IMR-90 (cell line): ENCODE measurements at regions not wholly inside any gene's neighbourhood (a gene's known extent, or its start where the extent isn't known, plus 50 kb on each side); places are given as distances from the start of the nearest gene placed in this dataset.

ENCODE experiments used
- ATAC-seq: fragments of 200-7000 bp; cut with Tn5 transposase; 2 replicates; pipeline ENCODE4 v1.9.1; 2020; ENCODE audit warnings: low read depth, mild to moderate bottlenecking, moderate library complexity
- BruUV-seq: library from RNA; stranded (reverse); fragments of 400-500 nt; replicated peaks from 2 replicates; lab custom pipeline; 2021; lab: Mats Ljungman, UMichigan
- CTCF ChIA-PET: fragments of 300-600 bp; formaldehyde crosslinking; extraction: SDS; loops from one replicate; lab custom pipeline; 2021; ENCODE audit warnings: antibody characterized with exemption; lab: Yijun Ruan, JAX
- POLR2A ChIA-PET: fragments of 300-600 bp; sonication (Branson Sonifier 250); formaldehyde crosslinking; loops from one replicate; lab custom pipeline; 2022; ENCODE audit warnings: antibody characterized with exemption; ENCODE audit not compliant: unreplicated experiment; lab: Charles Lee
- DNase-seq: peaks from one replicate; pipeline ENCODE4 v3.0.0; 2013
- H2AFZ ChIP-seq: replicated peaks from 2 replicates; pipeline ENCODE3; 2013; ENCODE audit warnings: low read length, mild to moderate bottlenecking; ENCODE audit not compliant: poor library complexity
- H2AK5ac ChIP-seq: 2 replicates; pipeline ENCODE4 v1.6.1; 2013; ENCODE audit warnings: low read depth, low read length, inconsistent platforms
- H2AK9ac ChIP-seq: replicated peaks from 2 replicates; pipeline ENCODE3; 2013; ENCODE audit warnings: mild to moderate bottlenecking, low read depth, low read length, moderate library complexity; ENCODE audit not compliant: poor library complexity
- H2BK120ac ChIP-seq: 2 replicates; pipeline ENCODE4 v1.6.1; 2013; ENCODE audit warnings: low read depth, low read length, inconsistent platforms
- H2BK15ac ChIP-seq: 3 replicates; pipeline ENCODE4 v1.6.1; 2013; ENCODE audit warnings: low read depth, low read length, inconsistent platforms
- H2BK20ac ChIP-seq: 2 replicates; pipeline ENCODE4 v1.6.1; 2013; ENCODE audit warnings: low read depth, mild to moderate bottlenecking, inconsistent platforms, low read length, moderate library complexity
- H2BK5ac ChIP-seq: 2 replicates; pipeline ENCODE4 v1.6.1; 2013; ENCODE audit warnings: mild to moderate bottlenecking, low read depth, low read length, inconsistent platforms; ENCODE audit not compliant: poor library complexity, severe bottlenecking
- H3K14ac ChIP-seq: replicated peaks from 2 replicates; pipeline ENCODE4 v1.6.1; 2013; ENCODE audit warnings: low read depth, low read length, inconsistent platforms
- H3K18ac ChIP-seq: 2 replicates; pipeline ENCODE4 v1.6.1; 2013; ENCODE audit warnings: low read depth, low read length, control low read depth
- H3K23ac ChIP-seq: 2 replicates; pipeline ENCODE4 v1.6.1; 2013; ENCODE audit warnings: low read depth, low read length, inconsistent platforms
- H3K27ac ChIP-seq: 2 replicates; pipeline ENCODE4 v1.5.1; 2013; ENCODE audit warnings: mild to moderate bottlenecking, control low read depth, low read length; ENCODE audit not compliant: insufficient read depth
- H3K27me3 ChIP-seq: 2 replicates; pipeline ENCODE4 v1.6.1; 2013; ENCODE audit warnings: low read length; ENCODE audit not compliant: control insufficient read depth, insufficient read depth
- H3K36me3 ChIP-seq: 2 replicates; pipeline ENCODE4 v1.6.1; 2013; ENCODE audit warnings: low read length, mixed read lengths; ENCODE audit not compliant: control insufficient read depth, insufficient read depth
- H3K4ac ChIP-seq: 2 replicates; pipeline ENCODE4 v1.6.1; 2013; ENCODE audit warnings: low read depth, low read length, inconsistent platforms
- H3K4me1 ChIP-seq: 2 replicates; pipeline ENCODE4 v1.6.1; 2013; ENCODE audit warnings: low read length, mixed read lengths; ENCODE audit not compliant: control insufficient read depth, insufficient read depth
- H3K4me2 ChIP-seq: 2 replicates; pipeline ENCODE4 v1.6.1; 2013; ENCODE audit warnings: low read depth, mild to moderate bottlenecking, control low read depth, low read length, moderate library complexity
- H3K4me3 ChIP-seq: 2 replicates; pipeline ENCODE4 v1.5.1; 2013; ENCODE audit warnings: low read depth, mild to moderate bottlenecking, control low read depth, low read length, moderate library complexity; ENCODE audit not compliant: insufficient read depth
- H3K56ac ChIP-seq: 2 replicates; pipeline ENCODE4 v1.6.1; 2013; ENCODE audit warnings: low read length, inconsistent platforms; ENCODE audit not compliant: insufficient read depth; ENCODE audit errors: extremely low read depth
- H3K79me1 ChIP-seq, 2 experiments: 2 replicates each; pipeline ENCODE4 v1.6.1; 2013; ENCODE audit warnings: low read length in 2 of 2, inconsistent platforms in 1 of 2, low read depth in 1 of 2
- H3K9ac ChIP-seq: 2 replicates; pipeline ENCODE4 v1.6.1; 2013; ENCODE audit warnings: low read depth, low read length, control low read depth
- H3K9me1 ChIP-seq: 2 replicates; pipeline ENCODE4 v1.6.1; 2013; ENCODE audit warnings: low read length, inconsistent platforms; ENCODE audit not compliant: insufficient read depth
- H3K9me3 ChIP-seq: 2 replicates; pipeline ENCODE4 v1.6.1; 2013; ENCODE audit warnings: low read length; ENCODE audit not compliant: control insufficient read depth, insufficient read depth
- H4K20me1 ChIP-seq: 2 replicates; pipeline ENCODE4 v1.6.1; 2013; ENCODE audit warnings: low read length, inconsistent platforms; ENCODE audit not compliant: insufficient read depth
- H4K5ac ChIP-seq: 2 replicates; pipeline ENCODE4 v1.6.1; 2013; ENCODE audit warnings: mild to moderate bottlenecking, low read depth, low read length, control low read depth
- H4K8ac ChIP-seq, 2 experiments: 2 replicates each; pipeline ENCODE4 v1.6.1; 2013; ENCODE audit warnings: low read depth in 2 of 2, low read length in 2 of 2, control low read depth in 1 of 2, inconsistent platforms in 1 of 2
- H4K91ac ChIP-seq: 2 replicates; pipeline ENCODE4 v1.6.1; 2013; ENCODE audit warnings: low read depth, low read length, inconsistent platforms; ENCODE audit not compliant: insufficient read depth
- BHLHE40 ChIP-seq: fragments of 150-350 bp; IDR thresholded peaks from 2 replicates; pipeline ENCODE4 v1.6.1; 2016; ENCODE audit warnings: mild to moderate bottlenecking, low read depth, low read length
- CHD1 ChIP-seq: IDR thresholded peaks from 2 replicates; pipeline ENCODE4 v1.6.1; 2012; ENCODE audit warnings: low read depth, low read length, improper control_type of control experiment
- SMC3 ChIP-seq: fragments of 150-350 bp; IDR thresholded peaks from 2 replicates; pipeline ENCODE4 v1.6.1; 2016; ENCODE audit warnings: low read depth, mild to moderate bottlenecking, antibody characterized with exemption, low read length, moderate library complexity
- WGBS, 2 experiments: methylation state at CpG; one replicate each; pipeline versions ENCODE4 v1.1.5 to v1.1.7; 2013; ENCODE audit warnings: missing lambda C conversion rate in 2 of 2; ENCODE audit not compliant: insufficient read length in 1 of 2; ENCODE audit errors: extremely low coverage in 2 of 2; 5-methylcytosine and 5-hydroxymethylcytosine counted together
- dilution Hi-C: fragments of 300-500 bp; cut with HindIII; formaldehyde crosslinking; loops from one replicate; pipeline ENCODE4 v1.14.3; 2018; ENCODE audit warnings: low sequenced_read_pairs; ENCODE audit not compliant: unreplicated experiment
- in situ Hi-C: fragments of 300-500 bp; cut with MboI; formaldehyde crosslinking; loops from 3 replicates; pipeline ENCODE4 v1.14.3; 2019; ENCODE audit warnings: low sequenced_read_pairs, inconsistent platforms, mixed read lengths
- intact Hi-C: fragments of 100-400 bp; cut with micrococcal nuclease; formaldehyde crosslinking; loops from 2 replicates; pipeline ENCODE4 v1.10.0; 2022

DNA sequence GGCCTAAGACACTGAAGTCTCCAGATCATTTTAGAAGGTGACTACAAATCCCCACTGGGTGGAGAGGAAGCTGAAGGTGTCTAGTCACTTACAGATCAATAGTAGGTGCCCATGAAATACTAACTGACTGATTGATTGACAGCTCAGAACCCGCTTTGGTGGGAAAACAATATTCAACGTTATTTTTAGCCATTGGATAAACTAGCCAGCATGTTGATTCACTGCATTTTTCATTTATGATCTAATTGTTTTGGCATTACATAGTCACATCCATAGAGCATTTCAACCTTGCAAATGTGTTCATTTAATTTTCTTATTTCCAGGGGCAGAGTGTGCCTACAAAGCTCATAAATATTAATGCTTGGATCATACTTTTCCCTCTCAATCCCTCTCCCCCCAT, 162.3 kb downstream of the MREG start:
- Histone ChIP-seq H2AK5ac (peak overlapping the region; percentile 89; the same call in 1 of the 2 replicates), H3K9me3 (no peaks in the 10 kb centered on the region; the same call in 1 of the 2 replicates), H3K56ac (0 out of 2 replicates have a peak overlapping the region, but pooled peaks have one; percentile 48), H3K36me3 (no peaks in the 10 kb centered on the region), H2BK15ac (peak overlapping the region; percentile 86), H3K9ac (no peak overlapping the region), H2AFZ (no peak overlapping the region), H2BK120ac (peak overlapping the region; percentile 84), H3K27ac (peak overlapping the region; percentile 4; the same call in 1 of the 2 replicates), H3K23ac (peak overlapping the region; percentile 34), H3K79me1 (no peaks in the 10 kb centered on the region), H3K14ac (peak overlapping the region; percentile 66; the same call in 1 of the 2 replicates), H3K4ac (peak overlapping the region; percentile 68), H3K18ac (peak overlapping the region; percentile 70; the same call in 1 of the 2 replicates), H3K4me3 (no peak overlapping the region), H3K4me1 (peaks cover 11% of the 10 kb centered on the region), H2BK5ac (peak overlapping the region; percentile 84), H3K27me3 (no peaks in the 10 kb centered on the region), H2BK20ac (peak overlapping the region; percentile 91), H4K20me1 (no peaks in the 10 kb centered on the region), H4K8ac (peak overlapping the region; percentile 29 to 59; a peak in 3 of 4 replicates), H3K4me2 (peak overlapping the region; percentile 59; the same call in 1 of the 2 replicates), H4K5ac (peak overlapping the region; percentile 5; the same call in 1 of the 2 replicates), H2AK9ac (no peak overlapping the region), H4K91ac (peak overlapping the region; percentile 49; the same call in 1 of the 2 replicates), H3K9me1 (no peaks in the 10 kb centered on the region; the same call in 1 of the 2 replicates)
- in situ Hi-C loops: no loop called here
- WGBS, 2 experiments: 0% methylated on average over 1 of the region's 2 CpGs; no CpG with 5 or more reads in 1 of the 2 experiments
- DNase-seq (peak; percentile 69), ATAC-seq (peak; percentile 87)
- dilution Hi-C loops: no loop called here
- ChIA-PET CTCF (interaction anchor here (0.7 to 1.0 kb wide), 2 partner anchors 23 to 60 kb away, joined by 3 read pairs; no protein-coding TSS in a partner anchor), POLR2A (no interaction called here)
- no TSS peak for BruUV-seq
- TF ChIP-seq CHD1: no peak
- TF ChIP-seq BHLHE40: no peak
- no peak for TF ChIP-seq SMC3
- intact Hi-C loops: no loop called here
